ENCODE measurements at regions not wholly inside any gene's neighbourhood (a gene's known extent, or its start where the extent isn't known, plus 50 kb on each side); places are given as distances from the start of the nearest gene placed in this dataset.
"Not testable (repeated sequence)": the region's sequence is repeated elsewhere in the genome, so short reads cannot be mapped to it uniquely, and the experiment has no call there.

DNA sequence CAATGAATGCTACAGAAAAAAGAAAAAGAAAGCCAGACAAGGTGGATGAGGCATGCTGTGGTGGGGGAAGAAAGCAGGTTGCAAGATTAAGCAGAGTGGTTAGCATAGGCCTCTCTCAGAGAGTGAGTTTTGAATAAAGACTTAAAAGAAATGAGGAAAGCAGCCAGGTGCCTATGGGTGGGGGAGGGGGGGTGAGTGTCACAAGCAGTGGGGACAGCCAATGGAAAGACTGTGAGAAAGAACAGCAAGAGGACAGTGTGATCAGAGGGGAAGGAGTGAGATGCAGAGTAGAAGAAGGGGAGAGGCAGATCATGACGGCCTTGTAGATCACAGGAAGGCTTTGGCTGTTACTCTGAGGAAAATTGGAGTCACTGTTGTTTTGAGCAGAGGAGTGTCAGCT is 162.5 kb downstream of the SOX3 start:
- DNase-seq (ENCODE audit: low read depth), result no peak

GRCh38 chrX:140337263-140337662 is 167.6 kb downstream of the SOX3 start:
- no peak for DNase-seq (ENCODE audit: low read depth)

DNA sequence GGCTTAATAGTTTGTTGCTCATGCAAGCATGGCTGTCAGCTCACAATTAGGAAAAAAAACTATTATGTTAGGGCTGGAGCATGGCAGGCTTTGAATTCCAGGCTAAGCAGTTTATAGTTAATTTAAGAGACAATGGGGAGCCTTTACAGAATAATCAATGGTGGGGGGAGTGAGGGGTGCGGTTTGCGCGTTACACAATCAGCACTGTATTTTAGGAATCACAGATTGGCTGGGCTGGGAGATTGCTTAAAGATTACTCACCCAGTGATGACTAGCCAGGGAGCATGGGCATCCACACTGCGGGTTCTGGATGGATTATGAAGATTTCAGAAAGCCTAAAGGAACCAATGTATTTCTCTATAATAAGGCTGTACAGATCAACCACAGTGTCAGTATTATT is 186.6 kb downstream of the SOX3 start:
- no peak for DNase-seq (ENCODE audit: low read depth)

GRCh38 chrX:140317462-140317861 is 187.4 kb downstream of the SOX3 start:
- no peak for DNase-seq (ENCODE audit: low read depth)

DNA sequence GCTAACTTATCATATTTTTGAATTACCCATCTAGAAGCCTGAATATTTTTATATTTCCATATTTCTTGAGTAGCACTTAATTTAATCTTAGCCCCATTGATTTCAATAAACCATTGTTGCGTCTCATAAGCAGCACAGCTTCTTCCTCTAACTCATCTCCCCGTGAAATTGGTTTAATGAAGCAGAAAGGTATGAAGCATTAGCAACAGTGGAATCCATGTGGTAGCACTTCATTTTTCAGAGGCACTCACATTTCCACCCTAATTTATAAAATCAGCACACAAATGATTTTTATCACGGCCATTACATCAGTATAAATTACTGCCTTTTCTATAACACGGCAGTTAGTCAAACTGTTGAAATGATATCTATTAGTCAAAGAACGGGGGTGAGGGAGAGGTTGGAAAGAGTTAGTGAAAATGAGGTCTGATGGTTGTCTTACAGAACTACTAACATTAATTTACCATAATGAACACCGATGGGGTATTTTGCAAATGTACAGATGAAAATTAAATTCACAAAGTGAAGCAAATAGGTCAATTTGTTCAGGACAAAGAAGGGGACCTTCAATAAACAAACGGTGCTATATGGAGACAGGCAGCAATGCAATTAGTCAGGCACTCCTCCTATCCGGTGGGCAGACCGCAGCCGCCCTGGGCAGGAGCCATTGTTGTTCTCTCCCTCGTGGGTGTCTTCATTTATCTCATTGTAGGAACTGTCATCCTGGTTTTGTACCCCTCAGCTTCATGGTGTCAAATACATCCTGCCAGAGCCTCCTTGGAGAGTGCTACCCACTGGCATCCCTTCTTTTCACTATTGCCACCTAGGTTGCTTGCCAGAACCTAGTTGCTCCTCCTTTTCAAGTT is 205.7 kb downstream of the SOX3 start:
- no peak for DNase-seq (ENCODE audit: low read depth)

DNA sequence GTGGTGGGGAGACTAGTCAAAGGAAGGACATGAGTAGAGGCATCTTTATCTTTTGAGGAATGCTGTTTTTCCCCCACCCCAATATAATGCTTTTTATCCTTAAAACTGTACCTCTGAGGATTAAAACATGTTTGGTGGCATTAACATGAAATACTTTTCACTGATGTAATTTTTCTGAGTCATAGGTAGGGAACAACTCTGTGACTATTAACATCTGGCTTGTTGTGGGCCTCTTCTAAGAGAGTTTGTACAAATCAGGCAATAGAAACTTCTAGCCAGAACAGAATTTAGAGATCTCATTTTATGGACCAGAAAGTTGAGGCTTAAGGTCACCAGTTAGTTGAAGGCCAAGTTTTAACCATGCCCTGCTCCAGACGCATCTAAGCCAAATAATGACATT is 207.6 kb downstream of the SOX3 start:
- no peak for DNase-seq (ENCODE audit: low read depth)

DNA sequence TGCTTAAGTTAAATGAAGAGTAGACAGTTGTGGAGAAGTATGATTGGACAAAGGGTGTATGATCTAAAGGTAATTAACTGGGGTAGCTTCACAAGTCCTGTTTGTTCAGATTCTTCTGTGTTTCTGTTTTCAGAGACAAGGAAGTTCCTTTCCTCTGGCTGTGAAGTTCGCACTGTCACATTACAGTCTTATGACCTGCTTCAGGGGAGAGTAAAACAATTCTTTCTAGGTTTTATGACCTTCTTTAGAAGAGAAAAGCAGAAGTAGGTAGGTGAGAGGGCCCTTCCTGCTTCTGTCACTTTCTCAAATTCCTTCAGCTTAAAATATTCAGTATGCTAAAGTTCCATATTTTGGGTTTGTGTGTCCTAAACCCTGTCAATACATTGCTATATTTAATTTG is 211.9 kb downstream of the SOX3 start:
- no peak for DNase-seq (ENCODE audit: low read depth)

GRCh38 chrX:140292188-140292587 is 212.7 kb downstream of the SOX3 start:
- DNase-seq (ENCODE audit: low read depth), result no peak

- no peak for DNase-seq (ENCODE audit: low read depth)
These were observed 229.9 kb downstream of the SOX3 start for GRCh38 chrX:140274811-140275525.

DNA sequence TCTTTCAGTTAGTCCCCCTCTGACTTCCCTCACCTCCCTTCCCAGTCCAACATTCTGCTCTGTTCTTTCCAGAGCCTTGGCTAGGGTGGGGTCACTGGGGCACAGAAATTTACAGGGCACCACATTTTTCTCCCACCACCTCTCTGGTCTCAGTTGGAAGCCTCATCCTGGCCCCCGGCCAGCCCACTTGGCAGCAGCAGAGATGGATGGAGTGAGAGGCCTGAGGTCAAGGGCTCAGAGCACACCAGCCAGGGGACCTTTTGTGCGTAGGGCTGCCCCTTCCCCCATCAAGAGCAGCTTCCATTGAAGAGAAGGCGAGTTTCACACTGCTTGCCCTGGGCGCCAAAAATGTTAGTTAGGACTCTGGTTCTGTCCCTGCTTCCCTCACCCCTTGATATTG is 230.9 kb downstream of the SOX3 start:
- DNase-seq (ENCODE audit: low read depth), result no peak

GRCh38 chrX:140250391-140250790 is 254.5 kb downstream of the SOX3 start:
- no peak for DNase-seq (ENCODE audit: low read depth)

DNA sequence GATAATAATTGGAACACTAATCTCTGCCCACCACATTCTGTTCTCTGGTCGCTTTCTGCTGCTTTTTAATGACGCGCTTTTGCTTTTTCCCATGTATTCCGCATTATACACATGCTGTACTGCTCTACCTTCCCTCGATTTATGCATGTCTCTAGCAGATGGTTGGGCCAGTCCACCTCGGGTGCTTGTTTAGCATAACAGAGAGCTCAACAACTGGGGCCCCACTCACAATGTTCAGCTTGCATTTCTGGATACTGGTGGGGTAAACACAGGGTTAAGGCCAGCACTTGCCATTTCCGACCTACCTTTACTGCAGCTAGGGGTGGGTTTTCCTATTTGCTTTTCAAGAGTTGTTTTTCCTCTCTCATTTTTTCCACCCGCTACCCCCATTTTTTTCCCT is 255.8 kb downstream of the SOX3 start:
- no peak for DNase-seq (ENCODE audit: low read depth)

DNA sequence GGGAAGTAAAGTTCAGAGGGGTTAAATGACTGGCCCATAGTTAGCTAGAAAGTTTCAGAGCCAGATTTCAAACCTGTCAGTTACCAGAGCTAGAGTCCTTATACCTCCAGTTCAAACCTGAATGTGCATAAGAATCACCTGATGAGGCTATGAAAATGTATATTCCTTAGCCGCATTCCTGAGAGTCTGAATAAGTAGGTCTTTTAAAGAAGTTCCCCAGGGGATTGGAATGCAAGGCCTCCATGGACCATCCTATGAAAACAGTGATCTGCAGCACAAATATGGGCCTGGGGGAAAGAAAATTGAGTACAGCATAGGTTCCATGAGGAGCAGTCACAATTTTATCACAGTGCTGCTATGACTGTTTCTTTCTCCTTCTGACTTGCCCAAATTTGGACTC is 263.9 kb upstream of the CXorf66 start:
- no peak for DNase-seq (ENCODE audit: low read depth)

DNA sequence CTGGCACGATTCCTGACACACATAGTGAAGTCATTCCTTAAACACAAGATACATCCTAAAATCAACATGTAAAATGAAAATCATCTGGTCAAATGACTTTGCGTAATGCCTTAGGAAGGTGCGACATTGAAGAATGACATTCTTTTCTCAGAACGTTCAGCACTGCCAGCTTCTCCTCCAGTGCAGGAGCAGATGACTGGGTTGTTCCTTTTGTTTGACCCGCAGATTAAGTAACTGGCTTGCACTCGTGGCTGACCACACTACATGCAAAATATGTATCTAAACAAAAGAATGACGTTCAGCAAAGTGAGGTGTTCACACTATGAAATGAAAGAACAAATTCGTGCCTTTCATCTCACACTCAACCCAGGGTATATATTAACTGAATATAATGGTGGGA is 260.7 kb upstream of the CXorf66 start:
- not testable (repeated sequence) for DNase-seq (ENCODE audit: low read depth)

- not testable (repeated sequence) for DNase-seq (ENCODE audit: low read depth)
These were observed 250.6 kb upstream of the CXorf66 start for GRCh38 chrX:140215894-140216293.

DNA sequence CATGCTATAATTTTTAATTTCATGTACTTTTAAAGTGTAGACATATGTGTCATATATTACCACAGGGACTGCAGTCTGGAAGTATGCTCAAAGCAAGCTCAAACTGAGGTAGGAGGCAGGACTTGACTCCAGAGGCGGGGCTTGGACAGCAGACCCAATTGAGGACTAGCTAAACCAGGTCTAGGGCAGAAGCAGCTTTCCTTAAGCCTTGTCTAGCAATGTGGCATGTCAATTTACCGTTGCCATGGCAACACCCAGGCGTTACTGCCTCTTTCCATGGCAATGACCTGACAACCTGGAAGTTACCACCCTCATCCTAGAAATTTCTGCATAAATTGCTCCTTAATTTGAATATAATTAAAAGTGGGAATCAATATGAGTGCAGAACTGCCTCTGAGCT is 249.2 kb upstream of the CXorf66 start:
- not testable (repeated sequence) for DNase-seq (ENCODE audit: low read depth)

GRCh38 chrX:140206657-140207056 is 241.3 kb upstream of the CXorf66 start:
- DNase-seq (ENCODE audit: low read depth), result no peak

DNA sequence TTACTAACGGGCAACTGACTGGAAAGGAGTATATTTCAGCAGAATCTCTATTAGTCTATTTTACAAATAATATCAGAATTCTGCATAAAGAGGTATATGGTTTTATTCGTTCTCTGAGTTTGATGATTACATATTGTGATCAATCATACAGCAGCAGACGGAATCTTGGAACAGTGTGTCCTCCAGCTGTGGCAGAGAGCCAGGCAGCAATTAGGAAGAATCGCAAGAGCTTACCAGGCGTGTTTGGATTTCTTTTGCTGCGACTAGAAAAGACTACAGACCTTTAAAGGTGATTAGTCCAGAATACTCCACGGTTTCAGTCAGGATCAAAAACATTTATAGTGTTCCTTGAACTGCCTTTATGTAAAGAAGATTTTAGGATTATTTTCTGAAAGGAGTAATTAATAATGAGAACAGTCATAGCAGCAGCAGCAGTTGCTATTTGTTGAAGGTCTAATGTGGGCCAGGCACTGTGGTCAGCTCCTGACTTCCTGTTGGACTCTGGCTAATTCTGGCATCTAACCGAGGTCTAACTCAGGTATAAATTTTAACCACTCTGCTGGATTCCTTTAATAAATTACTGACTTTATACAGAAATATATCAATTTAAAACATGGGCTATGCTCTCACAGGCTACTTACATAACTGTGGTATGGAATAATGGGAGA is 225.3 kb upstream of the CXorf66 start:
- DNase-seq (ENCODE audit: low read depth), result no peak

GRCh38 chrX:140180585-140180984 is 215.3 kb upstream of the CXorf66 start:
- no peak for DNase-seq (ENCODE audit: low read depth)

DNA sequence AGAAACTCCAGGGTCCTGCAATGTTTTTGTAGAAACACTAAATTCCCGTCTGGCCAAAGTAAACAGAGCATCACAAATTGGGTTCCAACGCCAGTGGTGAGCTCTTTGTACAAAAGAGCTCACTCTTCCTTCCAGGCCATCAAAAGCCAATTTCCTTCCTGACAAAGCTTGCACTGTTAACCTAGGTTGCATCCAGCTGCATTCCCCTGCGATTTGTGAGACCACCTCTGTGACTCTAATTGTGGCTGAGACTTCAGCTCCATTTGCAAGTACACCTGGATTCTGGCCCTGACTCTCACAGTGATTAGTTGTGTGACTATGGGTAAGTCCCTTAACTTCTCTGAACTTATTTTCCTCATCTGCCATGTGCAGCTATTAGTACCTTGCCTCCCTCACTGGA is 212.5 kb upstream of the CXorf66 start:
- DNase-seq (ENCODE audit: low read depth), result no peak

GRCh38 chrX:140172401-140172800 is 207.1 kb upstream of the CXorf66 start:
- no peak for DNase-seq (ENCODE audit: low read depth)

DNA sequence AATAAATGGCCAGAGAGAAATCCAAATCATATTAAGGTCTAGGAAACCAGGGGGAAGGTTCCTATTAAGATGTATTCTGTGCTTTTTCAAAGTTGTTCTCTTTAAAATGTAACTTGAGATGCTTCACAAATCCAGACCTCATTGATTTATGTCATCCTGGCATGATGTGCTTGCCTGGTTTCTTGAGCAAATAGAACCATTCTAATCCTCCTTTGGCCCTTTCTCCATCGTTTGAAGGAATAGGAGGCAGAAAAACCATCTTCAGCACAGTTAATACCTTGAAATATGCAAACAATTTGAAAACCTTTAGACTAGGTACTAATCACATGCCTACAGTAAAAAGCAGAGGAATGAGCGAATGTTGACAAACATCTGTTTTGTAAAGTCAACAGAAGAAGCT is 202.2 kb upstream of the CXorf66 start:
- no peak for DNase-seq (ENCODE audit: low read depth)

- no peak for DNase-seq (ENCODE audit: low read depth)
These were observed 200.5 kb upstream of the CXorf66 start for GRCh38 chrX:140165849-140166248.
